ENCODE measurements at regions not wholly inside any gene's neighbourhood (a gene's known extent, or its start where the extent isn't known, plus 50 kb on each side); places are given as distances from the start of the nearest gene placed in this dataset.
"Not testable (repeated sequence)": the region's sequence is repeated elsewhere in the genome, so short reads cannot be mapped to it uniquely, and the experiment has no call there.

DNA sequence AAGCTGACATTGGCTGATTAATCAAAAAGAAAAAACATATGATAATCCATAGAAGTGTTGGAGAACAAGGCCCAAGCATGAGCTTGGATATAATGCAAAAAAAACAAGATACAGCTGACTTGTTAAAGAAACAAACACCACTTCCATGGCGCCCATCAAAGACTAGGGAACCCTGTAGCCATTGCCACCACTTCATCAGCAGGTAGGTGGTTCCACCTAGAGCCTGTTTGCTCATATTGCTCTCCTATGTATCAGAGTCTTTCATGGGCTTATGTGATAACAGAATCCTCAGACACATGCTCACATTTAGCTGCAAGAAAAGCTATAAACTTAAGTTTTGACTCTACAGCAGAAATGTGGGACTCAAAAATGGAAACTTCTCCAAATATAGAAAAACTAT lies 2179.9 kb downstream of the EPHA3 start:
- H3K27ac ChIP-seq; H3K4me3 ChIP-seq; intact Hi-C loops (cut with DNase I); ATAC-seq; H3K4me1 ChIP-seq; H3K27me3 ChIP-seq; DNase-seq; H3K36me3 ChIP-seq: not testable (repeated sequence)
- peaks cover 0 to 34% (median 0%) of the 10 kb centered on the region in 11 donors for H3K9me3 ChIP-seq
- 22 to 38% methylated on average over 1 of the region's 1 CpG for WGBS, 2 donors

DNA sequence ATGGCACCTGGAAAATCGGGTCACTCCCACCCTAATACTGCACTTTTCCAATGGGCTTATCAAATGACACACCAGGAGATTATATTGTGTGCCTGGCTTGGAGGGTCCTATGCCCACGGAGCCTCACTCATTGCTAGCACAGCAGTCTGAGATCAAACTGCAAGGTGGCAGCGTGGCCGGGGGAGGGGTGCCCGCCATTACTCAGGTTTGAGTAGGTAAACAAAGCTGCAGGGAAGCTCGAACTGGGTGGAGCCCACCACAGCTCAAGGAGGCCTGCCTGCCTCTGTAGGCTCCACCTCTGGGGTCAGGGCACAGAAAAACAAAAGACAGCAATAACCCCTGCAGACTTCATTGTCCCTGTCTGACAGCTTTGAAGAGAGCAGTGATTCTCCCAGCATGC lies 2184.0 kb downstream of the EPHA3 start:
- H3K27me3 ChIP-seq; H3K27ac ChIP-seq; intact Hi-C loops (cut with DNase I); ATAC-seq; H3K4me1 ChIP-seq; H3K36me3 ChIP-seq; H3K4me3 ChIP-seq: not testable (repeated sequence)
- WGBS, 2 donors = 73 to 77% methylated on average over 6 of the region's 6 CpGs
- DNase-seq = peak in 1 of 2 donors; percentile 2
- H3K9me3 ChIP-seq = peaks cover 0 to 60% (median 0%) of the 10 kb centered on the region in 11 donors
